ENCODE measurements at regions not wholly inside any gene's neighbourhood (a gene's known extent, or its start where the extent isn't known, plus 50 kb on each side); places are given as distances from the start of the nearest gene placed in this dataset.
"Not testable (repeated sequence)": the region's sequence is repeated elsewhere in the genome, so short reads cannot be mapped to it uniquely, and the experiment has no call there.

GRCh38 chr1:196009362-196009761 is 598.9 kb downstream of the KCNT2 start:
- DNase-seq (ENCODE audit: low read depth) = no peak
- H3K4me3 ChIP-seq (ENCODE audit: low read depth, low read length) = no peak overlapping the region
- TF ChIP-seq CTCF (IDR thresholded peaks at IDR 0.05; ENCODE audit: insufficient read depth, low read depth, low read length) = no peak

GRCh38 chr1:196007763-196008162 is 600.5 kb downstream of the KCNT2 start:
- no peak for TF ChIP-seq CTCF (IDR thresholded peaks at IDR 0.05; ENCODE audit: insufficient read depth, low read depth, low read length)
- no peak overlapping the region for H3K4me3 ChIP-seq (ENCODE audit: low read depth, low read length)
- no peak for DNase-seq (ENCODE audit: low read depth)

GRCh38 chr1:196005426-196005825 is 602.8 kb downstream of the KCNT2 start:
- no peak for DNase-seq (ENCODE audit: low read depth)

GRCh38 chr1:196004388-196004787 is 603.9 kb downstream of the KCNT2 start:
- H3K4me3 ChIP-seq (ENCODE audit: low read depth, low read length); DNase-seq (ENCODE audit: low read depth): not testable (repeated sequence)

More at GRCh38 chr1:196005426-196005825, 602.8 kb downstream of the KCNT2 start:
- no peak for TF ChIP-seq CTCF (IDR thresholded peaks at IDR 0.05; ENCODE audit: insufficient read depth, low read depth, low read length)
- H3K4me3 ChIP-seq (ENCODE audit: low read depth, low read length) = no peak overlapping the region

GRCh38 chr1:196002906-196003305 is 605.3 kb downstream of the KCNT2 start:
- H3K4me3 ChIP-seq (ENCODE audit: low read depth, low read length) = no peak overlapping the region
- no peak for DNase-seq (ENCODE audit: low read depth)
- no peak for TF ChIP-seq CTCF (IDR thresholded peaks at IDR 0.05; ENCODE audit: insufficient read depth, low read depth, low read length)

GRCh38 chr1:196002296-196002695 is 605.9 kb downstream of the KCNT2 start:
- H3K4me3 ChIP-seq (ENCODE audit: low read depth, low read length); DNase-seq (ENCODE audit: low read depth): not testable (repeated sequence)

- DNase-seq (ENCODE audit: low read depth) = no peak
- H3K4me3 ChIP-seq (ENCODE audit: low read depth, low read length) = no peak overlapping the region
- no peak for TF ChIP-seq CTCF (IDR thresholded peaks at IDR 0.05; ENCODE audit: insufficient read depth, low read depth, low read length)
Observed at GRCh38 chr1:196001188-196001587, 607.1 kb downstream of the KCNT2 start.

- H3K4me3 ChIP-seq (ENCODE audit: low read depth, low read length) = no peak overlapping the region
- no peak for DNase-seq (ENCODE audit: low read depth)
- no peak for TF ChIP-seq CTCF (IDR thresholded peaks at IDR 0.05; ENCODE audit: insufficient read depth, low read depth, low read length)
Observed at GRCh38 chr1:195999022-195999421, 609.2 kb downstream of the KCNT2 start.

Data from fibroblast of villous mesenchyme (primary cell).